ENCODE measurements at regions not wholly inside any gene's neighbourhood (a gene's known extent, or its start where the extent isn't known, plus 50 kb on each side); places are given as distances from the start of the nearest gene placed in this dataset.

GRCh38 chr4:134531013-134531412 lies 329.4 kb upstream of the PABPC4L start:
- RAD21 ChIA-PET (ENCODE audit: low non-redundant PET in 1 of 2, low total read pairs in 2 of 2, uncharacterized antibody in 2 of 2, unreplicated experiment in 2 of 2): no interaction called here
- Histone ChIP-seq H3K27me3 (ENCODE audit: insufficient read depth, low read length) (no peaks in the 10 kb centered on the region), H3K79me2 (ENCODE audit: insufficient read depth, low read length) (no peaks in the 10 kb centered on the region), H4K20me1 (ENCODE audit: insufficient read depth) (no peaks in the 10 kb centered on the region), H3K4me2 (ENCODE audit: low read length) (no peak overlapping the region), H3K9me2 (ENCODE audit: insufficient read depth) (peaks cover 3% of the 10 kb centered on the region; the same call in 1 of the 2 replicates), H3K9me3 (ENCODE audit: control insufficient read depth in 1 of 2, insufficient read depth in 1 of 2, low read depth in 1 of 2, low read length in 2 of 2) (no peaks in the 10 kb centered on the region), H2AFZ (ENCODE audit: low read depth, low read length, poor library complexity, severe bottlenecking) (no peak overlapping the region), H3K36me3 (ENCODE audit: control insufficient read depth in 1 of 2, insufficient read depth in 2 of 2, low read length in 2 of 2) (no peaks in the 10 kb centered on the region), H3K4me3 (replicated peaks in 1 of 2; ENCODE audit: low read depth in 1 of 2, low read length in 2 of 2) (no peak overlapping the region), H3K9ac (ENCODE audit: low read length) (no peak overlapping the region), H3K27ac (ENCODE audit: low read depth, low read length) (no peak overlapping the region), H3K4me1 (ENCODE audit: control insufficient read depth in 1 of 2, insufficient read depth in 2 of 2, low read length in 2 of 2) (no peaks in the 10 kb centered on the region)
- POLR2A ChIA-PET: no interaction called here
- ATAC-seq (no peak), DNase-seq (ENCODE audit: low read depth, low spot score) (no peak)
- intact Hi-C loops (cut with micrococcal nuclease): no loop called here
- BruUV-seq (replicated peaks): no TSS peak
- CTCF ChIA-PET: no interaction called here
- TF ChIP-seq YY1 (IDR thresholded peaks at IDR 0.05; ENCODE audit: extremely low read depth, insufficient replicate concordance, low read depth, low read length) (no peak), ZBTB33 (IDR thresholded peaks at IDR 0.05; ENCODE audit: extremely low read depth, insufficient replicate concordance, low read length) (no peak), JUND (IDR thresholded peaks at IDR 0.05) (no peak), POLR2A (IDR thresholded peaks at IDR 0.05; ENCODE audit: borderline replicate concordance, extremely low read depth, insufficient read depth, insufficient read length) (no peak), ELF1 (IDR thresholded peaks at IDR 0.05; ENCODE audit: borderline replicate concordance, low read depth) (no peak), POLR2AphosphoS5 (IDR thresholded peaks at IDR 0.05; ENCODE audit: low read depth, low read length) (no peak), ATF3 (IDR thresholded peaks at IDR 0.05) (no peak), SIN3A (IDR thresholded peaks at IDR 0.05; ENCODE audit: low read depth) (no peak), MAX (IDR thresholded peaks at IDR 0.05) (no peak)

Data from HCT116 (cell line).